ENCODE measurements at regions not wholly inside any gene's neighbourhood (a gene's known extent, or its start where the extent isn't known, plus 50 kb on each side); places are given as distances from the start of the nearest gene placed in this dataset.

DNA sequence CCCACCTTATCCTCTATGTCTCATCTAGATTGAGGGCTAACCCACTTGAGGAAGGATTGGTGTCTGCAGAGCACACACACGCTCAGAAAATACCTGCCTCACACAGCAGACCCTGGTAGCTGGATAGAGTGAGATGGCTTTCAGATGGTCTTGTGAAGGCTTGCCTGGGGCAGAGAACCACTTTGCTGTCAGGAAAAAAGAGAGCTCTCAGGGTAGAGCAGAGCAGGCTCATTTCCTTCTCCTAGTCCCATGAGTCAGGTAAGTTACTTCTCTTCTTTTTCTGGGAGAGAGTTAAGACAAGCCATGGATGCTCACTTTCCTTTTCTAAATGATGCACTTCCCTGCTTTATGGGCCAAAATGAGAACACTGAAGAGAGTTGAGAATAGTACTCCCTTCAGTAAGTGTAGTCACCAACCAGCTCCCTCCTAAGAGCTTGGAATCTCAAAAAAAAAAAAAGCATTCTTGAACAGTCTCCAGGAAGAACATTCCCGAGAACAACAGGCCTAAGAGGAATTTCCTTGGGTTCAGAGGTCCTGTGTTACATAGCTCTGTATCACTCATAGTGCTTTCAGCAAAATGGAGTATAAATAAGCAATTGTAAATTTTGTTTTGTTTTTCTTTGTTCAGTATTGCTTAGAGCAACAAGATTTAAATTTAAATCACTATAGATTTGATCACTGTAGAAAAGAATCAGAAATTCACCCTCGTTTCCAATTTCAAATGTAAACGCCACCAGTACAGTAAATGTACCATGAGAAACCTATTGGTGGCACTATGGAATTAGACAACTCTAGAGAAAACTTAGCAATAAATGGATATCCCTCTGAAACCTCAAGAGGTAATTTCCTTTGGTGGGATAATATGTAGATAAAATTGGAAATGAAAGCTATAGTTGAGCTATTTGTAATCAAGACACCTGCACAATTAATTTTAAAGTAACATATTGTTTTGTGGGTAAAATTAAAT, 530.3 kb downstream of the RFPL4B start:
- TF ChIP-seq, protein P1, sequence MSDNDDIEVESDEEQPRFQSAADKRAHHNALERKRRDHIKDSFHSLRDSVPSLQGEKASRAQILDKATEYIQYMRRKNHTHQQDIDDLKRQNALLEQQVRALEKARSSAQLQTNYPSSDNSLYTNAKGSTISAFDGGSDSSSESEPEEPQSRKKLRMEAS (IDR thresholded peaks at IDR 0.05), result no peak
- TF ChIP-seq RXRA (IDR thresholded peaks at IDR 0.05), result no peak
- TF ChIP-seq YY1 (IDR thresholded peaks at IDR 0.05), result no peak
- TF ChIP-seq, protein P2, sequence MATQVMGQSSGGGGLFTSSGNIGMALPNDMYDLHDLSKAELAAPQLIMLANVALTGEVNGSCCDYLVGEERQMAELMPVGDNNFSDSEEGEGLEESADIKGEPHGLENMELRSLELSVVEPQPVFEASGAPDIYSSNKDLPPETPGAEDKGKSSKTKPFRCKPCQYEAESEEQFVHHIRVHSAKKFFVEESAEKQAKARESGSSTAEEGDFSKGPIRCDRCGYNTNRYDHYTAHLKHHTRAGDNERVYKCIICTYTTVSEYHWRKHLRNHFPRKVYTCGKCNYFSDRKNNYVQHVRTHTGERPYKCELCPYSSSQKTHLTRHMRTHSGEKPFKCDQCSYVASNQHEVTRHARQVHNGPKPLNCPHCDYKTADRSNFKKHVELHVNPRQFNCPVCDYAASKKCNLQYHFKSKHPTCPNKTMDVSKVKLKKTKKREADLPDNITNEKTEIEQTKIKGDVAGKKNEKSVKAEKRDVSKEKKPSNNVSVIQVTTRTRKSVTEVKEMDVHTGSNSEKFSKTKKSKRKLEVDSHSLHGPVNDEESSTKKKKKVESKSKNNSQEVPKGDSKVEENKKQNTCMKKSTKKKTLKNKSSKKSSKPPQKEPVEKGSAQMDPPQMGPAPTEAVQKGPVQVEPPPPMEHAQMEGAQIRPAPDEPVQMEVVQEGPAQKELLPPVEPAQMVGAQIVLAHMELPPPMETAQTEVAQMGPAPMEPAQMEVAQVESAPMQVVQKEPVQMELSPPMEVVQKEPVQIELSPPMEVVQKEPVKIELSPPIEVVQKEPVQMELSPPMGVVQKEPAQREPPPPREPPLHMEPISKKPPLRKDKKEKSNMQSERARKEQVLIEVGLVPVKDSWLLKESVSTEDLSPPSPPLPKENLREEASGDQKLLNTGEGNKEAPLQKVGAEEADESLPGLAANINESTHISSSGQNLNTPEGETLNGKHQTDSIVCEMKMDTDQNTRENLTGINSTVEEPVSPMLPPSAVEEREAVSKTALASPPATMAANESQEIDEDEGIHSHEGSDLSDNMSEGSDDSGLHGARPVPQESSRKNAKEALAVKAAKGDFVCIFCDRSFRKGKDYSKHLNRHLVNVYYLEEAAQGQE (IDR thresholded peaks at IDR 0.05), result peak; percentile 25
- no peak for TF ChIP-seq GABPA (IDR thresholded peaks at IDR 0.05 in 1 of 2, conservative IDR thresholded peaks at IDR 0.05 in 1 of 2)
- peak in 1 of 2 donors; percentile 12 for TF ChIP-seq RAD21 (IDR thresholded peaks at IDR 0.05)
- peak; percentile 90 for TF ChIP-seq NR2F2 (IDR thresholded peaks at IDR 0.05)
- TF ChIP-seq, protein P3, sequence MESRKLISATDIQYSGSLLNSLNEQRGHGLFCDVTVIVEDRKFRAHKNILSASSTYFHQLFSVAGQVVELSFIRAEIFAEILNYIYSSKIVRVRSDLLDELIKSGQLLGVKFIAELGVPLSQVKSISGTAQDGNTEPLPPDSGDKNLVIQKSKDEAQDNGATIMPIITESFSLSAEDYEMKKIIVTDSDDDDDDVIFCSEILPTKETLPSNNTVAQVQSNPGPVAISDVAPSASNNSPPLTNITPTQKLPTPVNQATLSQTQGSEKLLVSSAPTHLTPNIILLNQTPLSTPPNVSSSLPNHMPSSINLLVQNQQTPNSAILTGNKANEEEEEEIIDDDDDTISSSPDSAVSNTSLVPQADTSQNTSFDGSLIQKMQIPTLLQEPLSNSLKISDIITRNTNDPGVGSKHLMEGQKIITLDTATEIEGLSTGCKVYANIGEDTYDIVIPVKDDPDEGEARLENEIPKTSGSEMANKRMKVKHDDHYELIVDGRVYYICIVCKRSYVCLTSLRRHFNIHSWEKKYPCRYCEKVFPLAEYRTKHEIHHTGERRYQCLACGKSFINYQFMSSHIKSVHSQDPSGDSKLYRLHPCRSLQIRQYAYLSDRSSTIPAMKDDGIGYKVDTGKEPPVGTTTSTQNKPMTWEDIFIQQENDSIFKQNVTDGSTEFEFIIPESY (IDR thresholded peaks at IDR 0.05), result no peak
- TF ChIP-seq, protein P4, sequence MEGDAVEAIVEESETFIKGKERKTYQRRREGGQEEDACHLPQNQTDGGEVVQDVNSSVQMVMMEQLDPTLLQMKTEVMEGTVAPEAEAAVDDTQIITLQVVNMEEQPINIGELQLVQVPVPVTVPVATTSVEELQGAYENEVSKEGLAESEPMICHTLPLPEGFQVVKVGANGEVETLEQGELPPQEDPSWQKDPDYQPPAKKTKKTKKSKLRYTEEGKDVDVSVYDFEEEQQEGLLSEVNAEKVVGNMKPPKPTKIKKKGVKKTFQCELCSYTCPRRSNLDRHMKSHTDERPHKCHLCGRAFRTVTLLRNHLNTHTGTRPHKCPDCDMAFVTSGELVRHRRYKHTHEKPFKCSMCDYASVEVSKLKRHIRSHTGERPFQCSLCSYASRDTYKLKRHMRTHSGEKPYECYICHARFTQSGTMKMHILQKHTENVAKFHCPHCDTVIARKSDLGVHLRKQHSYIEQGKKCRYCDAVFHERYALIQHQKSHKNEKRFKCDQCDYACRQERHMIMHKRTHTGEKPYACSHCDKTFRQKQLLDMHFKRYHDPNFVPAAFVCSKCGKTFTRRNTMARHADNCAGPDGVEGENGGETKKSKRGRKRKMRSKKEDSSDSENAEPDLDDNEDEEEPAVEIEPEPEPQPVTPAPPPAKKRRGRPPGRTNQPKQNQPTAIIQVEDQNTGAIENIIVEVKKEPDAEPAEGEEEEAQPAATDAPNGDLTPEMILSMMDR (IDR thresholded peaks at IDR 0.05; ENCODE audit: low read depth, low read length, missing input control), result no peak
- no peak for TF ChIP-seq EGR1 (IDR thresholded peaks at IDR 0.05; ENCODE audit: low read depth in 2 of 2)
- TF ChIP-seq HNF4G (IDR thresholded peaks at IDR 0.05), result no peak
- TF ChIP-seq HNF4A (conservative IDR thresholded peaks at IDR 0.05), result no peak
- TF ChIP-seq, protein P5, sequence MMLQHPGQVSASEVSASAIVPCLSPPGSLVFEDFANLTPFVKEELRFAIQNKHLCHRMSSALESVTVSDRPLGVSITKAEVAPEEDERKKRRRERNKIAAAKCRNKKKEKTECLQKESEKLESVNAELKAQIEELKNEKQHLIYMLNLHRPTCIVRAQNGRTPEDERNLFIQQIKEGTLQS (IDR thresholded peaks at IDR 0.05), result no peak
- no peak for TF ChIP-seq SP1 (IDR thresholded peaks at IDR 0.05)
- TF ChIP-seq JUND (IDR thresholded peaks at IDR 0.05), result no peak
- WGBS, result 55% methylated on average over 4 of the region's 4 CpGs
- no peak overlapping the region for H3K4me3 ChIP-seq (ENCODE audit: low read depth in 1 of 3, low read length in 3 of 3)
- no peaks in the 10 kb centered on the region for H3K4me1 ChIP-seq (ENCODE audit: control insufficient read depth in 4 of 4, insufficient read depth in 4 of 4, low read length in 3 of 4)
- H3K9me3 ChIP-seq (ENCODE audit: control insufficient read depth in 4 of 4, low read length in 3 of 4), result no peaks in the 10 kb centered on the region
- DNase-seq (ENCODE audit: low spot score), result no peak
- H3K36me3 ChIP-seq (ENCODE audit: control insufficient read depth in 4 of 4, insufficient read depth in 3 of 4, low read depth in 1 of 4, low read length in 3 of 4), result no peaks in the 10 kb centered on the region
- H3K27ac ChIP-seq (ENCODE audit: low read depth in 1 of 2, low read length in 2 of 2), result no peak overlapping the region
- H3K9ac ChIP-seq (ENCODE audit: low read depth in 1 of 2, low read length in 2 of 2), result no peak overlapping the region
- H3K27me3 ChIP-seq (ENCODE audit: control insufficient read depth in 4 of 4, insufficient read depth in 4 of 4, low read length in 3 of 4), result no peaks in the 10 kb centered on the region
